GM12878 (cell line): ENCODE measurements at regions not wholly inside any gene's neighbourhood (a gene's known extent, or its start where the extent isn't known, plus 50 kb on each side); places are given as distances from the start of the nearest gene placed in this dataset.

ENCODE experiments used
- ATAC-seq: fragments of 200-7000 bp; cut with Tn5 transposase; 3 replicates; pipeline ENCODE4 v1.9.1; 2020; ENCODE audit warnings: mild to moderate bottlenecking, moderate library complexity
- BruUV-seq: library from RNA; stranded (reverse); fragments of 400-500 nt; replicated peaks from 2 replicates; lab custom pipeline; 2021; lab: Mats Ljungman, UMichigan
- CTCF ChIA-PET: fragments of 300-600 bp; sonication (Branson Sonifier 250); formaldehyde crosslinking; extraction: SDS; loops from one replicate; lab custom pipeline; 2021; ENCODE audit warnings: inconsistent platforms; lab: Yijun Ruan, JAX
- POLR2A ChIA-PET: fragments of 350-600 bp; formaldehyde crosslinking; extraction: SDS; loops from one replicate; lab custom pipeline; 2021; ENCODE audit warnings: inconsistent platforms; lab: Charles Lee
- RAD21 ChIA-PET: fragments of 300-600 bp; sonication (Branson Sonifier 250); formaldehyde crosslinking; loops from one replicate; lab custom pipeline; 2023; ENCODE audit warnings: antibody characterized with exemption; ENCODE audit not compliant: unreplicated experiment; lab: Charles Lee
- SMC1A ChIA-PET: fragments of 300-600 bp; sonication (Branson Sonifier 250); formaldehyde crosslinking; loops from one replicate; lab custom pipeline; 2023; ENCODE audit not compliant: unreplicated experiment, uncharacterized antibody; lab: Charles Lee
- DNase-seq: peaks from one replicate; pipeline ENCODE4 v3.0.0-alpha.2; 2011; ENCODE audit warnings: low read depth, low spot score
- FAIRE-seq: peaks from 3 replicates; lab custom pipeline; 2011; peaks lifted over from hg19 to GRCh38; lab: Jason Lieb, UNC
- H2AFZ ChIP-seq: 2 replicates; pipeline ENCODE4 v1.6.0; 2011; ENCODE audit warnings: low read depth, low read length, control low read depth; ENCODE audit not compliant: control insufficient read depth
- H3K27ac ChIP-seq: 2 replicates; pipeline ENCODE4 v1.5.1; 2011; ENCODE audit warnings: control low read depth; ENCODE audit not compliant: control insufficient read depth, insufficient read depth
- H3K27me3 ChIP-seq, 2 experiments: replicated peaks in 1 of 2; 2 replicates each; pipeline versions ENCODE4 v1.6.0 to v1.6.1; 2011; ENCODE audit warnings: low read length in 1 of 2; ENCODE audit not compliant: control insufficient read depth in 2 of 2, insufficient read depth in 2 of 2
- H3K36me3 ChIP-seq, 2 experiments: 2 replicates each; pipeline ENCODE4 v1.5.1; 2011; ENCODE audit warnings: low read length in 1 of 2; ENCODE audit not compliant: control insufficient read depth in 2 of 2, insufficient read depth in 2 of 2
- H3K4me1 ChIP-seq: 2 replicates; pipeline ENCODE4 v1.6.1; 2011; ENCODE audit warnings: mild to moderate bottlenecking, low read length, moderate library complexity, mixed read lengths; ENCODE audit not compliant: control insufficient read depth, insufficient read depth
- H3K4me2 ChIP-seq: 2 replicates; pipeline ENCODE4 v1.6.0; 2011; ENCODE audit warnings: control low read depth; ENCODE audit not compliant: control insufficient read depth, insufficient read depth
- H3K4me3 ChIP-seq: fragments of 200-600 bp; sonication (generic); 2 replicates; pipeline ENCODE4 v1.5.1; 2016
- H3K79me2 ChIP-seq: 2 replicates; pipeline ENCODE4 v1.6.0; 2011; ENCODE audit warnings: low read length; ENCODE audit not compliant: control insufficient read depth, insufficient read depth
- H3K9ac ChIP-seq: 2 replicates; pipeline ENCODE4 v1.8.0; 2011; ENCODE audit warnings: low read length, control low read depth, mixed read lengths; ENCODE audit not compliant: control insufficient read depth, insufficient read depth
- H3K9me3 ChIP-seq: replicated peaks from 3 replicates; pipeline ENCODE4 v1.5.1; 2011; ENCODE audit warnings: mild to moderate bottlenecking, low read length; ENCODE audit not compliant: control insufficient read depth, insufficient read depth
- H4K20me1 ChIP-seq: 2 replicates; pipeline ENCODE4 v1.6.0; 2011; ENCODE audit not compliant: control insufficient read depth, insufficient read depth
- BRCA1 ChIP-seq: IDR thresholded peaks from 2 replicates; pipeline ENCODE4 v1.6.1; 2011; ENCODE audit warnings: low read depth, low read length, improper control_type of control experiment
- EGR1 ChIP-seq, 2 experiments: IDR thresholded peaks; 1 replicate in 1 of 2; 2 replicates in 1 of 2; pipeline ENCODE4 v1.6.1; 2011 to 2012; ENCODE audit warnings: low read depth in 2 of 2, low read length in 2 of 2, borderline replicate concordance in 1 of 2, mild to moderate bottlenecking in 1 of 2, moderate library complexity in 1 of 2
- POU2F2 ChIP-seq: IDR thresholded peaks from 3 replicates; pipeline ENCODE4 v1.6.1; 2011; ENCODE audit warnings: low read depth, mild to moderate bottlenecking, low read length, borderline replicate concordance
- RFX5 ChIP-seq: IDR thresholded peaks from 2 replicates; pipeline ENCODE4 v1.6.1; 2011; ENCODE audit warnings: low read depth, low read length, improper control_type of control experiment
- WGBS: methylation state at CpG from one replicate; pipeline ENCODE4 v1.1.6; 2016; ENCODE audit warnings: low lambda C conversion rate; ENCODE audit not compliant: insufficient replicate concordance, insufficient coverage; ENCODE audit errors: missing lambda C conversion rate; 5-methylcytosine and 5-hydroxymethylcytosine counted together
- in situ Hi-C: fragments of 300-500 bp; cut with MboI; formaldehyde crosslinking; loops from 9 replicates; pipeline ENCODE4 v1.14.3; 2018; ENCODE audit warnings: mixed read lengths
- intact Hi-C: fragments of 100-400 bp; cut with micrococcal nuclease; formaldehyde crosslinking; loops from one replicate; pipeline ENCODE4 v1.14.2; 2022; ENCODE audit not compliant: unreplicated experiment
- TF ChIP-seq, protein P1 (sequence below): fragments of 450-650 bp; formaldehyde crosslinking; IDR thresholded peaks from 2 replicates; pipeline ENCODE4 v1.5.0; 2022; ENCODE audit warnings: mild to moderate bottlenecking, missing genetic modification characterization

GRCh38 chr15:68491415-68492106 lies 59.6 kb upstream of the ITGA11 start:
- RAD21 ChIA-PET: no interaction called here

More at GRCh38 chr15:68491415-68492106, 59.6 kb upstream of the ITGA11 start:
- ChIA-PET POLR2A (no interaction called here), CTCF (no interaction called here), SMC1A (no interaction called here)
- no TSS peak for BruUV-seq
- Histone ChIP-seq H3K36me3 (no peaks in the 10 kb centered on the region), H3K27ac (no peak overlapping the region), H3K9me3 (no peaks in the 10 kb centered on the region; the same call in 2 of the 3 replicates), H4K20me1 (no peaks in the 10 kb centered on the region), H3K4me2 (no peak overlapping the region), H3K4me3 (no peak overlapping the region), H3K79me2 (no peaks in the 10 kb centered on the region), H2AFZ (no peak overlapping the region), H3K4me1 (no peaks in the 10 kb centered on the region), H3K9ac (no peak overlapping the region), H3K27me3 (peaks cover 0 to 5% of the 10 kb centered on the region in 2 experiments; a peak in 1 of 4 replicates)
- TF ChIP-seq RFX5 (no peak), EGR1 (IDR thresholded peaks at IDR 0.05; ENCODE audit: borderline replicate concordance in 1 of 2, low read depth in 2 of 2, low read length in 2 of 2) (no peak), BRCA1 (no peak), POU2F2 (no peak)
- TF ChIP-seq, protein P1, sequence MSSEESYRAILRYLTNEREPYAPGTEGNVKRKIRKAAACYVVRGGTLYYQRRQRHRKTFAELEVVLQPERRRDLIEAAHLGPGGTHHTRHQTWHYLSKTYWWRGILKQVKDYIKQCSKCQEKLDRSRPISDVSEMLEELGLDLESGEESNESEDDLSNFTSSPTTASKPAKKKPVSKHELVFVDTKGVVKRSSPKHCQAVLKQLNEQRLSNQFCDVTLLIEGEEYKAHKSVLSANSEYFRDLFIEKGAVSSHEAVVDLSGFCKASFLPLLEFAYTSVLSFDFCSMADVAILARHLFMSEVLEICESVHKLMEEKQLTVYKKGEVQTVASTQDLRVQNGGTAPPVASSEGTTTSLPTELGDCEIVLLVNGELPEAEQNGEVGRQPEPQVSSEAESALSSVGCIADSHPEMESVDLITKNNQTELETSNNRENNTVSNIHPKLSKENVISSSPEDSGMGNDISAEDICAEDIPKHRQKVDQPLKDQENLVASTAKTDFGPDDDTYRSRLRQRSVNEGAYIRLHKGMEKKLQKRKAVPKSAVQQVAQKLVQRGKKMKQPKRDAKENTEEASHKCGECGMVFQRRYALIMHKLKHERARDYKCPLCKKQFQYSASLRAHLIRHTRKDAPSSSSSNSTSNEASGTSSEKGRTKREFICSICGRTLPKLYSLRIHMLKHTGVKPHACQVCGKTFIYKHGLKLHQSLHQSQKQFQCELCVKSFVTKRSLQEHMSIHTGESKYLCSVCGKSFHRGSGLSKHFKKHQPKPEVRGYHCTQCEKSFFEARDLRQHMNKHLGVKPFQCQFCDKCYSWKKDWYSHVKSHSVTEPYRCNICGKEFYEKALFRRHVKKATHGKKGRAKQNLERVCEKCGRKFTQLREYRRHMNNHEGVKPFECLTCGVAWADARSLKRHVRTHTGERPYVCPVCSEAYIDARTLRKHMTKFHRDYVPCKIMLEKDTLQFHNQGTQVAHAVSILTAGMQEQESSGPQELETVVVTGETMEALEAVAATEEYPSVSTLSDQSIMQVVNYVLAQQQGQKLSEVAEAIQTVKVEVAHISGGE (CRISPR knock-in tag): no peak
- ATAC-seq: no peak
- FAIRE-seq: no peak
- intact Hi-C loops (no loop called here), in situ Hi-C loops (no loop called here)
- no peak for DNase-seq
- 19% methylated on average over 5 of the region's 5 CpGs for WGBS
